Gastroesophageal sphincter (tissue), 4 donors: ENCODE measurements at regions not wholly inside any gene's neighbourhood (a gene's known extent, or its start where the extent isn't known, plus 50 kb on each side); places are given as distances from the start of the nearest gene placed in this dataset.

Experiments used
- ATAC-seq: fragments of 150-250 bp; one replicate; pipeline ENCODE4 v1.9.1; 2016; ENCODE audit warnings: mild to moderate bottlenecking, moderate library complexity
- H3K27ac ChIP-seq, 4 donors: fragments of 200-600 bp; sonication (generic) in 3 of 4; 1 replicate in 3 of 4; 2 replicates in 1 of 4; pipeline ENCODE4 v1.5.1; 2016 to 2019
- H3K27me3 ChIP-seq: fragments of 200-600 bp; sonication (generic); one replicate; pipeline ENCODE4 v1.5.1; 2019
- H3K36me3 ChIP-seq, 2 donors: fragments of 200-600 bp; sonication (generic); one replicate each; pipeline ENCODE4 v1.5.1; 2019; ENCODE audit warnings: control low read depth in 1 of 2
- H3K4me1 ChIP-seq, 3 donors: fragments of 200-600 bp; sonication (generic); 1 replicate in 2 of 3; 2 replicates in 1 of 3; pipeline ENCODE4 v1.5.1; 2016 to 2019; ENCODE audit warnings: control low read depth in 2 of 3
- H3K4me3 ChIP-seq, 2 donors: fragments of 200-600 bp; sonication (generic); one replicate each; pipeline ENCODE4 v1.5.1; 2019; ENCODE audit warnings: mild to moderate bottlenecking in 1 of 2, moderate library complexity in 1 of 2
- H3K9me3 ChIP-seq, 3 donors: fragments of 200-600 bp; sonication (generic); one replicate each; pipeline ENCODE4 v1.5.1; 2017 to 2019; ENCODE audit warnings: control low read depth in 2 of 3
- EP300 ChIP-seq: sonication (generic); formaldehyde crosslinking; IDR thresholded peaks from one replicate; pipeline ENCODE4 v1.6.1; 2017; ENCODE audit warnings: antibody characterized with exemption, mild to moderate bottlenecking
- POLR2A ChIP-seq, 2 donors: fragments of 450-650 bp; IDR thresholded peaks; one replicate each; pipeline ENCODE4 v1.6.1; 2017; ENCODE audit warnings: antibody characterized with exemption in 2 of 2, mild to moderate bottlenecking in 2 of 2, moderate library complexity in 1 of 2
- POLR2AphosphoS5 ChIP-seq: sonication (generic); formaldehyde crosslinking; IDR thresholded peaks from one replicate; pipeline ENCODE4 v1.6.1; 2017; ENCODE audit warnings: antibody characterized with exemption
- WGBS, 2 donors: methylation state at CpG; one replicate each; pipeline ENCODE4 v1.1.5; 2018; ENCODE audit warnings: low coverage in 1 of 2; 5-methylcytosine and 5-hydroxymethylcytosine counted together
- TF ChIP-seq, protein P1 (sequence below), 4 experiments: fragments of 200-600 bp in 2 of 4; fragments of 450-650 bp in 2 of 4; sonication (generic) in 1 of 4; IDR thresholded peaks; one replicate each; pipeline ENCODE4 v1.5.1; 2017 to 2019; ENCODE audit warnings: antibody characterized with exemption in 4 of 4, mild to moderate bottlenecking in 2 of 4, moderate library complexity in 2 of 4

GRCh38 chr4:14111730-14112181 lies 484.2 kb upstream of the BOD1L1 start:
- H3K27me3 ChIP-seq: no peaks in the 10 kb centered on the region
- H3K36me3 ChIP-seq: no peaks in the 10 kb centered on the region
- H3K4me1 ChIP-seq: no peaks in the 10 kb centered on the region
- 52 to 69% methylated on average over 2 to 6 of the region's 6 CpGs for WGBS, 2 donors
- no peak overlapping the region for H3K4me3 ChIP-seq
- no peak for TF ChIP-seq POLR2A (IDR thresholded peaks at IDR 0.05)
- no peak for TF ChIP-seq EP300
- no peak for TF ChIP-seq POLR2AphosphoS5
- TF ChIP-seq, protein P1, sequence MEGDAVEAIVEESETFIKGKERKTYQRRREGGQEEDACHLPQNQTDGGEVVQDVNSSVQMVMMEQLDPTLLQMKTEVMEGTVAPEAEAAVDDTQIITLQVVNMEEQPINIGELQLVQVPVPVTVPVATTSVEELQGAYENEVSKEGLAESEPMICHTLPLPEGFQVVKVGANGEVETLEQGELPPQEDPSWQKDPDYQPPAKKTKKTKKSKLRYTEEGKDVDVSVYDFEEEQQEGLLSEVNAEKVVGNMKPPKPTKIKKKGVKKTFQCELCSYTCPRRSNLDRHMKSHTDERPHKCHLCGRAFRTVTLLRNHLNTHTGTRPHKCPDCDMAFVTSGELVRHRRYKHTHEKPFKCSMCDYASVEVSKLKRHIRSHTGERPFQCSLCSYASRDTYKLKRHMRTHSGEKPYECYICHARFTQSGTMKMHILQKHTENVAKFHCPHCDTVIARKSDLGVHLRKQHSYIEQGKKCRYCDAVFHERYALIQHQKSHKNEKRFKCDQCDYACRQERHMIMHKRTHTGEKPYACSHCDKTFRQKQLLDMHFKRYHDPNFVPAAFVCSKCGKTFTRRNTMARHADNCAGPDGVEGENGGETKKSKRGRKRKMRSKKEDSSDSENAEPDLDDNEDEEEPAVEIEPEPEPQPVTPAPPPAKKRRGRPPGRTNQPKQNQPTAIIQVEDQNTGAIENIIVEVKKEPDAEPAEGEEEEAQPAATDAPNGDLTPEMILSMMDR (IDR thresholded peaks at IDR 0.05): no peak
- no peak overlapping the region for H3K27ac ChIP-seq
- ATAC-seq: no peak
- H3K9me3 ChIP-seq: peaks cover 0 to 7% (median 0%) of the 10 kb centered on the region in 3 donors

GRCh38 chr4:14115106-14115505 lies 487.6 kb upstream of the BOD1L1 start:
- Histone ChIP-seq H3K4me1 (no peaks in the 10 kb centered on the region), H3K27me3 (no peaks in the 10 kb centered on the region), H3K4me3 (no peak overlapping the region), H3K9me3 (no peaks in the 10 kb centered on the region), H3K27ac (no peak overlapping the region), H3K36me3 (no peaks in the 10 kb centered on the region)
- 50 to 100% methylated on average over 1 of the region's 1 CpG for WGBS, 2 donors
- TF ChIP-seq, protein P1 (IDR thresholded peaks at IDR 0.05): no peak
- TF ChIP-seq POLR2A (IDR thresholded peaks at IDR 0.05) (no peak), EP300 (no peak), POLR2AphosphoS5 (no peak)
- no peak for ATAC-seq

DNA sequence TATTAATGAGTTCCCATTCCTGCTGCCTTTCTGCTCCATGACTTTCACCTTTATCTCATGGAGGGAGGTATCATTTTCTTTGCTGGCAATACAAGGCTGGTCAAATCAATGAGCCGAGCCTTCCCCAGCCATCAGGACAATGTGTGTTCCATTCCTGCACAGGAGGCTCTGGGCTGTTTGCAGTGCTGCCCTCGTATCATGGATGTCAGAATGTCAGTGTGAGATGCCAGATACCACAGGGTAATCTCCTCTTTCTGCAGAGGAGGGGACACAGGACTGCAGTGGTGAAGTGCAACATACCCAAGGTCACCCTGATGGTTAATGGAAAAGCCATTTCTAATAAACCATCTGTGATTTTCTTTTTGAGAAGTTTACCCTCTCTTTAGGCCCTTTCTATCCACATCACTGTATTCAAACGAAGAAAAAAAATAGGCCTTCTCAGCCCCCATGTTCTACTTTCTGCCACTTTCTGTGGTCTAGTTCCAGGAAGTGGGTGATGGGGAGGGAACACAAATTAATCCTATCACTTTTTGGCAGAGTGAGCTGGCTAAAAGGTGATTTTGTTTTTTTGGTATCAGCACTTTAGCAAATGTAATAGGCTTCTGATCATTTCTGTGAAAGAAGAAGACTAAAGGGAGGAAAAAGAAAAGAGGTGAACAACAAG lies 490.2 kb upstream of the BOD1L1 start:
- no peaks in the 10 kb centered on the region for H3K4me1 ChIP-seq
- no peak overlapping the region for H3K27ac ChIP-seq
- H3K36me3 ChIP-seq: no peaks in the 10 kb centered on the region
- WGBS, 2 donors: 64 to 86% methylated on average over 1 to 3 of the region's 3 CpGs
- no peaks in the 10 kb centered on the region for H3K9me3 ChIP-seq
- H3K27me3 ChIP-seq: no peaks in the 10 kb centered on the region
- TF ChIP-seq POLR2A (IDR thresholded peaks at IDR 0.05) (no peak), EP300 (no peak), POLR2AphosphoS5 (no peak)
- TF ChIP-seq, protein P1 (IDR thresholded peaks at IDR 0.05): no peak
- H3K4me3 ChIP-seq: no peak overlapping the region
- ATAC-seq: no peak

- no peaks in the 10 kb centered on the region for H3K27me3 ChIP-seq
- TF ChIP-seq POLR2A (IDR thresholded peaks at IDR 0.05) (no peak), POLR2AphosphoS5 (no peak), EP300 (no peak)
- TF ChIP-seq, protein P1 (IDR thresholded peaks at IDR 0.05): no peak
- H3K9me3 ChIP-seq: no peaks in the 10 kb centered on the region
- no peaks in the 10 kb centered on the region for H3K36me3 ChIP-seq
- ATAC-seq: no peak
- no peak overlapping the region for H3K27ac ChIP-seq
- no peak overlapping the region for H3K4me3 ChIP-seq
- H3K4me1 ChIP-seq: no peaks in the 10 kb centered on the region
- 35 to 54% methylated on average over 2 of the region's 2 CpGs for whole genome bisulfite sequencing, 2 donors
Measured at GRCh38 chr4:14124816-14125215, 497.3 kb upstream of the BOD1L1 start.

- no peaks in the 10 kb centered on the region for H3K36me3 ChIP-seq
- H3K4me1 ChIP-seq: no peaks in the 10 kb centered on the region
- no peak overlapping the region for H3K27ac ChIP-seq
- no peak for ATAC-seq
- no peak overlapping the region for H3K4me3 ChIP-seq
- 13% methylated on average over 1 of the region's 1 CpG; no CpG with 5 or more reads in 1 of the 2 donors for WGBS, 2 donors
- no peaks in the 10 kb centered on the region for H3K27me3 ChIP-seq
- TF ChIP-seq, protein P1 (IDR thresholded peaks at IDR 0.05): no peak
- TF ChIP-seq EP300 (no peak), POLR2AphosphoS5 (no peak), POLR2A (IDR thresholded peaks at IDR 0.05) (no peak)
- no peaks in the 10 kb centered on the region for H3K9me3 ChIP-seq
Measured at GRCh38 chr4:14125375-14126129, 498.0 kb upstream of the BOD1L1 start.
